Skin epidermis (tissue), 12 donors: ENCODE measurements at regions not wholly inside any gene's neighbourhood (a gene's known extent, or its start where the extent isn't known, plus 50 kb on each side); places are given as distances from the start of the nearest gene placed in this dataset.
A peak's percentile ranks its signal among the peaks of the same experiment; 100 is the strongest.
"Not testable (repeated sequence)": the region's sequence is repeated elsewhere in the genome, so short reads cannot be mapped to it uniquely, and the experiment has no call there.

Source experiments
- H3K27ac ChIP-seq, 21 experiments: fragments of 200-600 bp; sonication (generic) in 11 of 21; one replicate each; pipeline ENCODE4 v1.5.0; 2020; ENCODE audit warnings: mild to moderate bottlenecking in 3 of 21, inconsistent platforms in 2 of 21, moderate library complexity in 2 of 21
- H3K4me3 ChIP-seq, 7 experiments: fragments of 200-600 bp; sonication (generic) in 2 of 7; one replicate each; pipeline ENCODE4 v1.5.0; 2020; ENCODE audit warnings: inconsistent platforms in 2 of 7, mild to moderate bottlenecking in 2 of 7, moderate library complexity in 1 of 7

GRCh38 chr6:144551339-144551738, 266.2 kb downstream of the UTRN start:
- Histone ChIP-seq H3K4me3 (no peak overlapping the region), H3K27ac (no peak overlapping the region)

GRCh38 chr6:144555066-144555465, 269.9 kb downstream of the UTRN start:
- Histone ChIP-seq H3K4me3 (no peak overlapping the region), H3K27ac (no peak overlapping the region)

GRCh38 chr6:144559865-144560593, 274.9 kb downstream of the UTRN start:
- H3K27ac ChIP-seq, result peak overlapping the region in 3 of 21 experiments; percentile 24 to 51 (median 26)
- no peak overlapping the region for H3K4me3 ChIP-seq

GRCh38 chr6:144561455-144562043, 276.4 kb downstream of the UTRN start:
- Histone ChIP-seq H3K27ac (no peak overlapping the region), H3K4me3 (no peak overlapping the region)

GRCh38 chr6:144564202-144564601, 279.1 kb downstream of the UTRN start:
- H3K27ac ChIP-seq, result no peak overlapping the region
- H3K4me3 ChIP-seq, result no peak overlapping the region

- Histone ChIP-seq H3K27ac (no peak overlapping the region), H3K4me3 (no peak overlapping the region)
Measured at GRCh38 chr6:144566868-144567615, 281.9 kb downstream of the UTRN start.

DNA sequence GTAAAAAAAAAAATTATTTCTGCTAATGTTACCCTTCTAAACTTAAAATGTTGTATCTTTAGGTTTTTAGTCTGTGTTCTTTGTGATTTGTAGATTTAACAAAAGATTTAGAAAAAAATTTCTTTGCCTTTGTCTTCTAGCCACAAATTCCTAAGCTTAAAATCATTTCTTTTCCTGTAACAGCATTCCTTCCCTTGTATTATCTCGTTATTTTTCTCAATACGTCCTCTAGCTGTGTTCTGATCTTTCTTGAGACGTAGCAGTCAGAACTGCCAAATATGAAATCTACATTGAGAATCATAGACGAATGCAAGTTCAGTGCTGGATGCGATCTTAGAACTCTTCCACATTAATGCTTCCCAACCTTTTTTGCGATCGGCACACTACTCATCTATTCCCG, 283.1 kb downstream of the UTRN start:
- Histone ChIP-seq H3K4me3 (no peak overlapping the region), H3K27ac (no peak overlapping the region)

- H3K4me3 ChIP-seq, H3K27ac ChIP-seq: not testable (repeated sequence)
Measured at GRCh38 chr6:144572541-144572940, 287.4 kb downstream of the UTRN start.

DNA sequence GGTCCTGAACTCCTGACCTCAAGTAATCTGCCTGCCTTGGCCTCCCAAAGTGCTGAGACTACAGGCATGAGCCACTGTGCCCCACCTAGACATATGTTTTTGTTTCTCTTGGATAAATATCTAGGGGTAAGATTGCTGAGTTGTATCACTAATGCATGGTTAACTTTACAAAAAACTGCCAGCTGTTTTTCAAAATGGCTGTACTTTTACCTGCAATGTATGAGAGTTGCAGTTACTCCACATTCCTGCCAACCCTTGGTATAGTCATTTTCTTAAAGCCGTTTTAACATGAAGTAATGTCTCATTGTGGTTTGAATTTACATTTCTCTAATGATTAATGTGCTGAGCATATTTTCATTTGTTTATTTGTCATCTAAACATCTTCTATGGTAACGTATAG, 289.7 kb downstream of the UTRN start:
- H3K27ac ChIP-seq, result no peak overlapping the region
- no peak overlapping the region for H3K4me3 ChIP-seq

DNA sequence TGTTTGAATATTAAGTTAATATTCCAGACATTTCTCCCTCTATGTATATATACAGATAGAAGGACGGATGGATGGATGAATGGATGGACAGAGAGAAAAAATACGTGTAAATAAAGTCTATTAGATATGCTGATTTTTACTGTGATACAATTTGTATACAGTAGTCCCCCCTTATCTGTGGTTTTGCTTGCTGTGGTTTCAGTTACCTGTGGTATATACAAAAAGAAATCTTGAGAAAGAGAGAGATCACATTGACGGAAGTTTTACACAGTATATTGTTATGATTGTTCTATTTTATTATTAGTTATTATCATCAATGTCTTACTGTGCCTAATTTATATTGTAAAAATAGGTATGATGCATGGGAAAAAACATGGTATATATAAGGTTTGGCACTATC, 290.2 kb downstream of the UTRN start:
- H3K4me3 ChIP-seq, result no peak overlapping the region
- no peak overlapping the region for H3K27ac ChIP-seq

DNA sequence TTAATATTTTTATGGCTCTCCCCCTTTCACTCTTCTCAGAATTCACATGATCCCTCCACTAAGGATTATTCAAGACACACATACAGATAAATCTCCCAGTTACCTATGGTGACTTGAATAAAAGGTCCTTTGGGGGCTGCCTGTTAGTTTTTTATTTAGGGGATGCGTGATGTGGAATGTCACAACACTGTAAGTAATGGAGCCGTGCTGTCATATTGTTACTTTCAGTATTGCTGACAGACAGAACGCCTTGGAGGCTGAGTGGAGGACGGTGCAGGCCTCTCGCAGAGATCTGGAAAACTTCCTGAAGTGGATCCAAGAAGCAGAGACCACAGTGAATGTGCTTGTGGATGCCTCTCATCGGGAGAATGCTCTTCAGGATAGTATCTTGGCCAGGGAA, 291.7 kb downstream of the UTRN start:
- no peak overlapping the region for H3K27ac ChIP-seq
- H3K4me3 ChIP-seq, result no peak overlapping the region

DNA sequence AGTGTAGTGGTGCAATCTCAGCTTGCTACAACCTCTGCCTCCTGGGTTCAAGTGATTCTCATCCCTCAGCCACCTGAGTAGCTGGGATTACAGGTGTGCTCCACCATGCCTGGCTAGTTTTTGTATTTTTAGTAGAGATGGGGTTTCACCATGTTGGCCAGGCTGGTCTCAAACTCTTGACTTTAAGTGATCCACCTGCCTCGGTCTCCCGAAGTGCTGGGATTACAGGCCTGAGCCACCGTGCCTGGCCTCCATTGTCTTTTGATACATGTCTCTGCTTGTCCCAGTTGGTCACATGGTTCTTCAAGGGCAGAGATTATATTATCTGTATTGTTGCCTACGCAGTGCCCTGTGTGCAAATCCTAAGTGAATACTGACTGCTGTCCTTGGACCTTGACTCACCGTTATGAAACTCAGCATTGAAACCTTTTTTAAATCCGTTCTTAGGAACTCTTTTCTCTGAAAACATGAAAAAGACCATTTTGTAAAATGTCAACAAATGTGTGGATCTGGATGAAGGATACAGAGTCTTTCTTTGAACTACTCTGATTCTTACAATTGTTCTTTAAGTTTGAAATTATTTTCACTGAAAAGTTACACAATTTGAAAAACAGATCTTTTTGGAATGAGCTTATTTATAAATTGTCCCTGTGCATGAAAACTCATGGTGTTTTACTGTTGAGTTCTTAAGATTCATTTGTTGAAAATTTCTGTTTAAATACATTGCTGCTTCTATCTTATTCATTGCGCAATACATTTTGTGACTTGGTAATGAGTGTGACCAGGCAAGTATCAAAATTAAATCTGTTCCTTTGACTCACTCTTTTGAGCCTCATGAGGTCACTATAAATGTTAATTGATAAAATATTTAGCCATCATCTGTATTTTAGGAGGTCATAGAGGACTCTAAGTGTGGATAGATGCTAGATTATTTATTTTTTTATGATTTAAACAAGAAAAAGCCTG, 293.5 kb downstream of the UTRN start:
- Histone ChIP-seq H3K27ac (no peak overlapping the region), H3K4me3 (no peak overlapping the region)

DNA sequence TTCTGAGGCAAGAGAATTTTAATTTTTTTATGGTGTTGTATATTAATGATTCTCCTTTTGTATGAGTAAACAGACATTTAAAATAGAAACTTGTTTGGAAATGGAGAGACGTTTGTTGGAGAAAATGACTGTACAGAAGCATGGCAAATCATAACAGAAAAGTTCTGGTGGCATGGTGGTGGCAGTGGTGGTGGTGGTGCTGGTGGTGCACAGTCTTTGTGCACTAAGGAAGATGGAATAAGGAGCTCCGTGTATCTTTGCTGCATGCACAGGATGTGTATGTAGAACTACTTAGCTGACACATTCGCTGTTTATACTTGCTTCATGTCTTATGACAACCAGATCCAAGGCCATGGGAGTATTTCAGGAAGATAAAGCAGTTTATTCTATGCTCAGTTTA, 294.9 kb downstream of the UTRN start:
- Histone ChIP-seq H3K27ac (no peak overlapping the region), H3K4me3 (no peak overlapping the region)

GRCh38 chr6:144580771-144581170, 295.6 kb downstream of the UTRN start:
- Histone ChIP-seq H3K27ac (no peak overlapping the region), H3K4me3 (no peak overlapping the region)

DNA sequence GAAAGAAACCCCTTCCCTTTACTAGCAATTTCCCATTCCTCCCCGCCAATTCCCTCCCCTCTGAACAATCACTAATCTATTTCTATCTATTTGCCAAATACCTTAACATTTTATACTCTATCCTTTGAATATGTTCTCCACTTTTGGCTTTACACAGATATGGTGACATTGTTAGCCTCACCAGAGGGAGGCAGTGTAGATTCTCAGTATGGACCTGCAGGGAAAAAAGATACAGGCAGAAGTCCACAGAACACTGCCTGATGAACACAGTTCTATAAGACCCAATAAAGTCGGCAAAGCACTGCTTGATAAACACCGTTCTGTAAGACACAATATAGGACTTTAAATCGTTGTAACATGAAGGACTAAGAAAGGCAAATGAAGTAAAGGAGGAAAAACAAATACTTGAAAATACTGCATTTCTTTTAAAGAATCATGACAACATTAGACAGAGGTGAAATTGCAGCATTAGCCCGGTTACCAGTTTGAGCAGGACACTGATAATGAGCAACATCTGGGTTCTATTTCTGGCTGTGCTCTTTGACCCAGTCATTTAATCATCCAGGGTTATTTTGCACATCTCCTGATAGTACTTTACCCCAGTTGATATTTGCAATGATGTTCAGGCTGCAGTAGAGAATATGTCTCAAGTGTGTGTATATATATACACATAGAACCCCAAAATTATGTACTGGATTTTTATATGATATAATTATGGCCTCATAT, 296.8 kb downstream of the UTRN start:
- Histone ChIP-seq H3K4me3 (no peak overlapping the region), H3K27ac (no peak overlapping the region)

- H3K27ac ChIP-seq, result peak overlapping the region in 5 of 21 experiments; percentile 13 to 60 (median 24)
- peak overlapping the region in 2 of 7 experiments; percentile 4 to 6 for H3K4me3 ChIP-seq
Measured at GRCh38 chr6:144582939-144583613, 297.9 kb downstream of the UTRN start.

- Histone ChIP-seq H3K27ac (peak overlapping the region in 3 of 21 experiments; percentile 15 to 60 (median 26)), H3K4me3 (peak overlapping the region in 1 of 7 experiments; percentile 4)
Measured at GRCh38 chr6:144583614-144583954, 298.4 kb downstream of the UTRN start.

DNA sequence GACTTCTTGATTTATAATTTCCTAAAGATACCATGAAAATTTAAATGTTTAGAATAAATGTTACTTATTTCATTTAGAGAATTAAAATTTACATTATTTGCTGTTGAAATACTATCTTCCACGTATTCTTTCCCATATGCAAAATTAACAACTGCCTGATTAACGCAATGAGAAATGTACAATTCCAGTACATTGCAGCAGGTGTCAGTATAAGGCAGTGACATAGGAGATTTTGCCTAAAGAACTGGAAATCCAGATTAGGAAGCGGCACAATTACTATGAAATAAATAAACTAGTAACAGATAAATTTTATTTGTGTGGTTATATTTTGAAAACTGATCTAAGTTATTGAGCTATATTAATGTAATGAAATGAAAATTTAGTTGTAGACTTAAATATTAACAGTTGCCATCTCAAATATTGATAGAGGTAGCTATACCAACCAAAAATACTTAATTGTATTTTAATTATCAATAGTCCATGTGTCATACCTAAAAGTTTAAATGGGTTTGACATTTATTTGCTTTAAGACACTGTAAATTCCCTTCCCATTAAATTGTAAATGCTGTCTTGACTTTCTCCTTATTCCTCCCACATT, 300.2 kb downstream of the UTRN start:
- no peak overlapping the region for H3K4me3 ChIP-seq
- H3K27ac ChIP-seq, result no peak overlapping the region
